Activated T-helper 2 cell treated with anti-CD3 and anti-CD28 coated beads, Interferon-gamma antibody, Interleukin-2, Interleukin-4, amounts not matched to agents 10 μg/mL and 5 μg/mL and 100 μg/mL, durations not matched to agents 14 hours and 24 hours and 36 hours (primary cell): ENCODE measurements at regions not wholly inside any gene's neighbourhood (a gene's known extent, or its start where the extent isn't known, plus 50 kb on each side); places are given as distances from the start of the nearest gene placed in this dataset.

Source experiments
- DNase-seq: peaks from one replicate; pipeline ENCODE4 v3.0.0; 2021; ENCODE audit warnings: low spot score
- H3K27ac Mint-ChIP-seq: one replicate; pipeline ENCODE4 v1.8.0; 2021; ENCODE audit warnings: mixed read lengths
- H3K27me3 Mint-ChIP-seq: one replicate; pipeline ENCODE4 v1.8.0; 2021; ENCODE audit warnings: low read depth, mixed read lengths
- H3K36me3 Mint-ChIP-seq: one replicate; pipeline ENCODE4 v1.8.0; 2021; ENCODE audit warnings: low read depth, mixed read lengths
- H3K4me1 Mint-ChIP-seq: one replicate; pipeline ENCODE4 v1.8.0; 2021; ENCODE audit warnings: low read depth, mixed read lengths
- H3K4me3 Mint-ChIP-seq: one replicate; pipeline ENCODE4 v1.8.0; 2021; ENCODE audit warnings: low read depth, mild to moderate bottlenecking, moderate library complexity, mixed read lengths
- H3K9me3 Mint-ChIP-seq: one replicate; pipeline ENCODE4 v1.8.0; 2021; ENCODE audit warnings: mixed read lengths
- intact Hi-C: fragments of 100-400 bp; cut with micrococcal nuclease; formaldehyde crosslinking; loops from one replicate; pipeline ENCODE4 v1.15.1; 2023

DNA sequence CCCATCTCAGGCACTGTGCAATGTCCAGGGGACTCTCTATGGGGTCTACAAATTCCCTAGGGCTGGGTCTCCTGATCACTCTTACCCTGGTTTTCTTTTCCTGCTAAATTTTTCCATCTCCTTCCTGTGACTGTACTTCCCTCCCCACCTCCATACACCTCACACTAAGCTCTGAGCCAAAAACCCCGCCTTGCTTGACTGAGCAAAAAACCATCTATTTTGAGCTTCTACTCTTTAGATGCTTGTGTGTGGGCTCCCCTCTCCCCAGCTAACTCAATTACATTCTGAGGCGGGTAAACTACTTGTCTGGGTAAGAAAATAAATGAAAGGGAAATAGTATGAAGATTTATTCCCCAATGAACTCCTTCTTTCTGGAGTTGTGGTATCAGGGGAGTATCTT is 187.9 kb downstream of the PTPRU start:
- intact Hi-C loops: no loop called here
- Mint-ChIP-seq H3K36me3 (no peaks in the 10 kb centered on the region), H3K4me3 (no peak overlapping the region), H3K4me1 (no peaks in the 10 kb centered on the region), H3K27me3 (peaks cover 14% of the 10 kb centered on the region), H3K27ac (no peak overlapping the region), H3K9me3 (no peaks in the 10 kb centered on the region)
- no peak for DNase-seq

DNA sequence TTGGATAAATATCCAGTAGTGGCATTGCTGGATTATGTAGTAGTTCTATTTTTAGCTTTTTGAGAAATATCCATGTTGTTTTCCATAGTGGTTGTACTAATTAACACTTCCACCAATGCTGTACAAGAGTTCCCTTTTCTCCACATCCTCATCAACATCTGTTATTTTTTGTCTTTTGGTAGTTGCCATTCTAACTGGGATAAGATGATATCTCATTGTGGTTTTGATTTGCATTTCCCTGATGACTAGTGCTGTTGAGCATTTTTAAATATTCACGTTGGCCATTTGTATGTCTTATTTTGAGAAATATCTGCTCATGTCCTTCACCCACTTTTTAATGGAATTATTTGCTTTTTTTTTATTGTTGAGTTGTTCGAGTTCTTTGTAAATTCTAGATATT is 183.9 kb downstream of the PTPRU start:
- Mint-ChIP-seq H3K27ac (no peak overlapping the region), H3K4me1 (no peaks in the 10 kb centered on the region), H3K9me3 (no peaks in the 10 kb centered on the region), H3K4me3 (no peak overlapping the region), H3K36me3 (no peaks in the 10 kb centered on the region), H3K27me3 (peaks cover 14% of the 10 kb centered on the region)
- no peak for DNase-seq
- intact Hi-C loops: no loop called here

DNA sequence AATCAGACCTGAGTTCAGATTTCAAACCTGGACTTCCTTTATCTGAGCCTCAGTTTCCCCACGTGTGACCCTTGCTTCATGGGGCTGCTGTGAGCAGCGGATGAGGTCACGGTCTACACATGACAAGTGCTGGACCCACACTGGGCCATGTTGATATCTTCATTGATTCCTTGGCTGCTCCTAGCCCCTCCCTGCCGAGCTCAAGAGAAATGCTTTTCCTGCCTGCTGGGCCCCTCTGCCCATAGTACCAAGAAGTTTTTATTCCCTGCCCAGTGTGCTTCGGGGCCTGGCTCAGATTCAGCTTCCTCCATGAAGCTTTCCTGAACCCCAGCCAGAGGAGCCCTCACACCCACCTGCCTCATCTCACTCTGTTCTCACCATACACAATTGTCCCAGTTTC is 181.6 kb downstream of the PTPRU start:
- Mint-ChIP-seq H3K4me3 (no peak overlapping the region), H3K36me3 (no peaks in the 10 kb centered on the region), H3K27me3 (peaks cover 11% of the 10 kb centered on the region), H3K27ac (no peak overlapping the region), H3K4me1 (no peaks in the 10 kb centered on the region), H3K9me3 (no peaks in the 10 kb centered on the region)
- intact Hi-C loops: no loop called here
- DNase-seq: no peak

DNA sequence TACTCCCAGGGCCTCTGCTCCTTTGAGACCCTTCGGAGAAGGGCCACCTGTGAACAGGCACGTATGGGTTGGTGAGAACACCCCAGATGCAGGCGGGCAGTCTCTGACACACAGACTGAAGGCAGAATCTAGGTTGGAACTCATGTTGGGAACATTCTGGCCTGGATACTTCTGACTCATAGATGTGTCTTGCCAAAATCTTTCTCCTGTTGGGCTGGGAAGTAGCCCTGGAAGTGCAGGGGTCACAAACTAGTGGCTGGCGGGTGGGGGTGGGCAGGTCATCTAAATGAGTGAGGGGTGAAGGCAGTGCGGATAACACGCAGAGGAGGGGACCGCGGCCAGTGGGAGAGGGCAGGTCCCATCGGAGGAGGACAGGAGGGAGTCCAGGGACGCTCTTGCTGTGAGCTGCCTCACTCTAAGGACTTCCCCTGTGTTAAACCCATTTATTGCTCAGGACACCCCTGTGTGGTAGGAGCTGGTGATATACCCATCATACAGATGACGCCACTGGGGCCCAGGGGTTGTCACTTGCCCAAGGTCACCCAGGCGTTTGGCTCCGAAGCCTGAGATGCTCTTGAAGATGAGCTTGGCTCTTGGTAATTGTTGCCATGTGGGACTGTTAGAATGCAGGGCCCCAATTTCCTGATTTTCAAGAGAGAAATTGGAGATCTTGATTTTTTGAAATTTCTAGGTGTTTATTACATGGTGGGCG is 181.0 kb downstream of the PTPRU start:
- peaks cover 7% of the 10 kb centered on the region for H3K27me3 Mint-ChIP-seq
- no peak for DNase-seq
- no peak overlapping the region for H3K4me3 Mint-ChIP-seq
- no peak overlapping the region for H3K27ac Mint-ChIP-seq
- H3K9me3 Mint-ChIP-seq: no peaks in the 10 kb centered on the region
- H3K36me3 Mint-ChIP-seq: no peaks in the 10 kb centered on the region
- no peaks in the 10 kb centered on the region for H3K4me1 Mint-ChIP-seq
- intact Hi-C loops: no loop called here

DNA sequence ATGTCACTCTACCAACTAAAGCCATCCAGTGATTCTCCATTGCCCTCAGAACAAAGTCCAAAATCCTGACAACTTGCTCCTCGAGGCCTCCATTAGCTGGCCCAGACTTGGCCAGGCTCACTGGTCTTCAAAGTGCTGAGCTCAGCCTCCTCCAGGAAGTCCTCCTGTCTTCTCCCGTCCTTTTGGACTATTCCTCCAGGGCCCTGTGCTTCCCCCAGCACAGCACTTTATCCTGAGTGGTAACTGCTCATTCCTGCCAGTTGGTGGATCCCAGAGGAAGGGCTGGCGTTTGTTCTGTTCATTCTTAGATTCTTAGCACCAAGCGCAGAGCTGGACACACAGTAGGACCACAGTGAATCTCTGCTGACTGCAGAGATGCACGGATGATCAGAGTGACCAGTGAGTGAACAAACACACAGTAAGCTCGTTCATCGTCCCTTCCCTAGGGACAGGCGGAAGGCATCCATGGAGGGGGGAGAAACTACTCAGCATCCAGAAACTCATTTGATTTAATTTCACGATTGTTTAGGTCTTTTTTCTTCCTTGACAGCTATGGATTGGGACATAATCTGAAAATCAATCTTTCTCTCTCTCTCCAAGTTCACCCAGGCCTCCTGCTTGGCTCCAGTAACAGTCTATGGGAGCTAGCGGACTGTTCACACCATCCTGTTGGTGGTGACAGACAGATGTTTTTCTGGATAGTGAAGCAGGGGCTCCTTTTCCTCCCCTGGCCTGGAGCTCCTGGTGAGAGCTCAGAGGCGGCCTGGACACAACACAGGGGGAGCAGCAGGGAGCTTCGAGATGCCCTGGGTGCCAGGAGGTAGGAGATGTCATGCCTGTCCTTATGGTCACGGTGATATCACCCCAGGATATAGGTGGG is 180.2 kb downstream of the PTPRU start:
- intact Hi-C loops: no loop called here
- DNase-seq: no peak
- no peaks in the 10 kb centered on the region for H3K36me3 Mint-ChIP-seq
- H3K27me3 Mint-ChIP-seq: peaks cover 4% of the 10 kb centered on the region
- H3K9me3 Mint-ChIP-seq: no peaks in the 10 kb centered on the region
- no peak overlapping the region for H3K4me3 Mint-ChIP-seq
- no peak overlapping the region for H3K27ac Mint-ChIP-seq
- H3K4me1 Mint-ChIP-seq: no peaks in the 10 kb centered on the region

DNA sequence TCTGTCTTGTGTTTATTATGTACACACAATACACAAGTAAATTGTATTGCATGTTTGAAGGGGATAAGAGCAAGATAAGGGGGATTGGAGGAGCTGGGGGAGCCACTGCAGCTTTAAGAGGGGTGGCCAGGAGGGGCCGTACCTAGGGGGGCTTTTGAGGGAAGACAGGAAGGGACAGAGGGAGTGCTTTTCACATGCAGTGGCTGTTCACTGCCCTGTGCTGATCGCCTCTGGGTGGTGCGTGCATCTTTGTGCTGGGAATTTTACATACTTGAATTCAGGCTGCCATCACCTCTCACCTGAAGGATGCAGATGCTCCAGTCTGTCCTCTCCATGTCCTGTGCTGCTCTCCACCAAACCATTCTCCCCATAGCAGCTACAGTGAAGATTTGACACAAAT is 179.5 kb downstream of the PTPRU start:
- Mint-ChIP-seq H3K36me3 (no peaks in the 10 kb centered on the region), H3K9me3 (no peaks in the 10 kb centered on the region), H3K27ac (no peak overlapping the region), H3K27me3 (peaks cover 4% of the 10 kb centered on the region), H3K4me3 (no peak overlapping the region), H3K4me1 (no peaks in the 10 kb centered on the region)
- intact Hi-C loops: no loop called here
- DNase-seq: no peak

DNA sequence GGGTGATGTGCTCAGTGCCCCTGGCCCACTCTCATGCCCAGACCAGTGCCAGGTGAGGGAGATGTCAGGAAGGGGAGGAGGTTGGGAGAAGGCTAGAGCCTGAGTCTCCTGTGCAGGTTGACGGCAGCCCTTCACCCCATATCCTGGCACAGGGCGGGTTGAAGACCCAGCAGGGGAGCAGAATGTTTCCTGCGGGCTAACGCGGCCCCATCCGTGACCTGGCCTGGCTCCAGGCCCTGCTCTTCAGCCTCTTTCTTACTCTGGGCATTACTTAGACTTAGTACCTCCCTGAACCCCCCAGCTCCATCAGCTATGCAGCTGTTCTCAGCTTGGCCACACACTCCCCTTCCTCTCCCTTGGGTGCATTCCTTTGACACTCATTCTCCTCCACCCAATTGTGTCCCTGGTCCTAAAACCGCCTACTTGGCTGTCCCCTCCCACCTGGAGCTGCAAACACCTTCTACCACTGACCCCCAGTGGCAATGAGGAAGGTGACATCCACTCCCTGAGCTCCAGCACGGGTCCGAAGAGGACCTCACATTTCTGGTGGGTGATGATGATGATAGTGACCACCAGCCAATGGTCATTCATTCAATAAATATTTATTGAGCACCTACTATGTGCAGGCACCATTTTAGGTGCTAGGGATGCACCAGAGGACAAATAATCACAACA is 179.0 kb downstream of the PTPRU start:
- Mint-ChIP-seq H3K36me3 (no peaks in the 10 kb centered on the region), H3K4me1 (no peaks in the 10 kb centered on the region), H3K27ac (no peak overlapping the region), H3K27me3 (peaks cover 2% of the 10 kb centered on the region), H3K4me3 (no peak overlapping the region), H3K9me3 (no peaks in the 10 kb centered on the region)
- intact Hi-C loops: no loop called here
- DNase-seq: no peak

DNA sequence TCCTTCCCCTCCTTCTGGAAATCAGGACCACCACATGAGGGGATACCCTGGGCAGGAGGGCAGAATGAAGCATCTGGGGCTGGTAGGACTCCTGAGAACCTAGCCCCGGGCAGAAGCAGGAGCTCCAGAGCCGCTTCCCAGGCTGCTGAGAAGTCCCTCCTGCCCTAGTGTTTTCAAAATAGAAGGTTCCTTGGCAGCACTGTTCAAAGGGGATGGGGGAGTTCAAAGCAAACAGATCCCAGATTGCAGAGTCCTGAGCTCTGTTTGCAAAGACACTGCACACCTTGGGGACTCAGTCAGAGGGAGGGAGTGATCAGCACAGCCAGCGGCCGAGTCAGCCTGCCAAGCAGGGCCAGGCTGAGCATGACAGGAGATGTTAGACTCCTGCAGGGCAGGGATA is 177.8 kb downstream of the PTPRU start:
- H3K36me3 Mint-ChIP-seq: no peaks in the 10 kb centered on the region
- no peak overlapping the region for H3K4me3 Mint-ChIP-seq
- no peaks in the 10 kb centered on the region for H3K9me3 Mint-ChIP-seq
- no peaks in the 10 kb centered on the region for H3K27me3 Mint-ChIP-seq
- H3K27ac Mint-ChIP-seq: no peak overlapping the region
- no peak for DNase-seq
- intact Hi-C loops: no loop called here
- H3K4me1 Mint-ChIP-seq: no peaks in the 10 kb centered on the region

DNA sequence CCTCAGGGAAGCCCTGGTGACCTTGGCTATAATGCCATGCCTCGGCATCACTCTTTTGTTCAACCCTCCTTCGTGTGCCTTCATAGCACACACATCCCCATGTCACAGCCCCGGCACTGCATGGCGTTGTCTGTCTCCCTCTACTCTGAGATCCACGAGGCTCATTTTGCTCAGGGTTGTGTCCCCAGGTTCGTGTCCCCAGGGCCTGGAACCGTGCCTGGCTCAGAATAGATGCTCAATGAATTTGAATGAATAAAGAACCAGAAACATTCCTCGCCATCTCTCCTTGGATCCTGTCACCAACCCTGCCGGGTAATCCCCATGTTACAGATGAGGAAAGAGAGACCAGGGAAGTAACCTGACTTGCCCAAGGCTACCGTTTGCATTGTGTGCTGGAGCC is 177.3 kb downstream of the PTPRU start:
- Mint-ChIP-seq H3K9me3 (no peaks in the 10 kb centered on the region), H3K4me1 (no peaks in the 10 kb centered on the region), H3K36me3 (no peaks in the 10 kb centered on the region), H3K27me3 (no peaks in the 10 kb centered on the region), H3K27ac (no peak overlapping the region), H3K4me3 (no peak overlapping the region)
- DNase-seq: no peak
- intact Hi-C loops: no loop called here

DNA sequence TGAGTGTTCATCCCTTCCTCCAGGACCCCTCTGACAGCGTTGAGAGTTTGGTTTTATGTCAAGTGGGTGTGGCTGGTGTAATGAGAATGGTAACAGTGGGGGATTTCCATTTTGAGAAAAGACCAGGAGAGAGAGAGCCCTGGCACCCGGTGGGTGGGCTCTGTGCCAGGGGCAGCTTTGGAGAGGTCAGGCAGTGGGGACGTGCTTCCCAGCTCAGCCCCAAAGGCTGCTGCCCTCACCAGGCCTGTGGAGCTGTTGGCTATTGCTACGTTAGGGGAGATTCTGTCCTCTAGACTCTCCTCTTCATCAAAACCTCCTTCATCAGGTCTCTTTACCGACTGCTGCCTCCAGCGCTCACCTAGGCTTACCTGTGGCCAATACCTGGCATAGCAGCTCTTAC is 176.3 kb downstream of the PTPRU start:
- no peaks in the 10 kb centered on the region for H3K4me1 Mint-ChIP-seq
- H3K27me3 Mint-ChIP-seq: no peaks in the 10 kb centered on the region
- no peaks in the 10 kb centered on the region for H3K36me3 Mint-ChIP-seq
- H3K27ac Mint-ChIP-seq: no peak overlapping the region
- DNase-seq: no peak
- no peaks in the 10 kb centered on the region for H3K9me3 Mint-ChIP-seq
- no peak overlapping the region for H3K4me3 Mint-ChIP-seq
- intact Hi-C loops: no loop called here

DNA sequence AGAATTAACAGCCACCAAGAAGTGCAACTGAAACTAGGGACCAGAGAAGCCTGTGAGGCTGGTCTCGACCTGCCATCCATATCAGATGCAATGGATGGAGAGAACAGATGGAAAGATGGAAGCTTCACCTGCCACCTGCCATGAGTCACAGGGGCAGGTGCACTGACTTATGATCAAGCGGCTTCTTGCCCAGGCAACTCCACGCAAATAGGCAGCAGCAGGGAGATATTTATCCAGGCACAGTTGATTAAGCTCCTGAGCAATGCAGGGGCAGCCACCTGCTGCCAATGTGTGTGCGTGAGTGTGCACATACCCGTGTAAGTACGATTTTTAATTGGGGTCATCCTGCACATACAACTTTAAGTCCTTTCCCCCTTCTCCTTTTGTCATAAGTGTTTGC is 174.2 kb downstream of the PTPRU start:
- H3K27me3 Mint-ChIP-seq: no peaks in the 10 kb centered on the region
- no peaks in the 10 kb centered on the region for H3K36me3 Mint-ChIP-seq
- H3K27ac Mint-ChIP-seq: no peak overlapping the region
- no peaks in the 10 kb centered on the region for H3K4me1 Mint-ChIP-seq
- DNase-seq: no peak
- H3K4me3 Mint-ChIP-seq: no peak overlapping the region
- intact Hi-C loops: no loop called here
- H3K9me3 Mint-ChIP-seq: no peaks in the 10 kb centered on the region

DNA sequence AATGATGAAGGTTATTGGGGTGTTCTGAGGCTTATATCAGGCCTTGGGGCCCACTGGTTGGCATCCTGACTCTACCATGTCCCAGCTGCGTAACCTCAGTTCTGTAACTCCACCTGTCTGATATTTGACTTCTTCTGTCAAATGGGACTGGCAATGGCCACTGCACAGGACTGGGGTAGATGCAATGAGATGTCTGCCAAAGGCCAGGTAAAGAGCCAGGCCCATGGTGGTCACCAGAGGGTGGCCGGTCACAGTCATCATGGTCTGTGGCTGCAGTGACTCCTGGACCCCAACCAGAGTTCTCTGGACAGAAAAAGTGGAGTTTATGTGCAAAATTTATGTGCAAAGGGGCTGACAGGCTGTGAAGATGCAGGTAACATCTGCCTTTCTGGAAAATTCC is 173.3 kb downstream of the PTPRU start:
- no peak overlapping the region for H3K4me3 Mint-ChIP-seq
- no peaks in the 10 kb centered on the region for H3K9me3 Mint-ChIP-seq
- H3K27me3 Mint-ChIP-seq: no peaks in the 10 kb centered on the region
- H3K4me1 Mint-ChIP-seq: no peaks in the 10 kb centered on the region
- intact Hi-C loops: no loop called here
- H3K27ac Mint-ChIP-seq: no peak overlapping the region
- no peaks in the 10 kb centered on the region for H3K36me3 Mint-ChIP-seq
- no peak for DNase-seq
